Smooth muscle cell (in vitro differentiated cells): ENCODE measurements at regions not wholly inside any gene's neighbourhood (a gene's known extent, or its start where the extent isn't known, plus 50 kb on each side); places are given as distances from the start of the nearest gene placed in this dataset.

Source experiments
- DNase-seq: peaks from one replicate; lab custom pipeline; 2025; ENCODE audit not compliant: unreplicated experiment; lab: John Stamatoyannopoulos, UW
- H2AFZ ChIP-seq: fragments of 200-600 bp; sonication (generic); 2 replicates; pipeline ENCODE4 v1.6.0; 2016; ENCODE audit warnings: antibody characterized with exemption, low read depth, mild to moderate bottlenecking
- H3F3A ChIP-seq: fragments of 200-600 bp; sonication (generic); 2 replicates; pipeline ENCODE4 v1.6.0; 2017; ENCODE audit warnings: antibody characterized with exemption, low read depth
- H3K27ac ChIP-seq: fragments of 200-600 bp; sonication (generic); 2 replicates; pipeline ENCODE4 v1.5.1; 2016; ENCODE audit warnings: low read depth, mild to moderate bottlenecking
- H3K27me3 ChIP-seq: fragments of 200-600 bp; sonication (generic); 2 replicates; pipeline ENCODE4 v1.6.1; 2016; ENCODE audit warnings: low read depth, mild to moderate bottlenecking
- H3K36me3 ChIP-seq: fragments of 200-600 bp; sonication (generic); 2 replicates; pipeline ENCODE4 v1.5.1; 2016; ENCODE audit warnings: low read depth
- H3K4me1 ChIP-seq: fragments of 200-600 bp; sonication (generic); 2 replicates; pipeline ENCODE4 v1.5.1; 2016; ENCODE audit warnings: low read depth
- H3K4me2 ChIP-seq: fragments of 200-600 bp; sonication (generic); 2 replicates; pipeline ENCODE4 v1.6.0; 2016; ENCODE audit warnings: mild to moderate bottlenecking
- H3K4me3 ChIP-seq: fragments of 200-600 bp; sonication (generic); 2 replicates; pipeline ENCODE4 v1.5.1; 2016; ENCODE audit warnings: mild to moderate bottlenecking
- H3K79me2 ChIP-seq: fragments of 200-600 bp; sonication (generic); 2 replicates; pipeline ENCODE4 v1.6.0; 2016; ENCODE audit warnings: low read depth, mild to moderate bottlenecking
- H3K9ac ChIP-seq: fragments of 200-600 bp; sonication (generic); 2 replicates; pipeline ENCODE4 v1.6.0; 2016; ENCODE audit warnings: low read depth
- H3K9me3 ChIP-seq: fragments of 200-600 bp; sonication (generic); replicated peaks from 2 replicates; pipeline ENCODE4 v1.5.1; 2016; ENCODE audit warnings: low read depth
- H4K20me1 ChIP-seq: fragments of 200-600 bp; sonication (generic); 2 replicates; pipeline ENCODE4 v1.6.0; 2016; ENCODE audit warnings: low read depth
- WGBS: methylation state at CpG from one replicate; pipeline ENCODE4 v1.1.7; 2016; ENCODE audit warnings: low lambda C conversion rate; 5-methylcytosine and 5-hydroxymethylcytosine counted together
- TF ChIP-seq, protein P1 (sequence below): fragments of 200-600 bp; sonication (generic); IDR thresholded peaks from 2 replicates; pipeline ENCODE4 v1.5.1; 2017; ENCODE audit warnings: borderline replicate concordance, mild to moderate bottlenecking, antibody characterized with exemption; ENCODE audit not compliant: insufficient read depth, poor library complexity, severe bottlenecking

DNA sequence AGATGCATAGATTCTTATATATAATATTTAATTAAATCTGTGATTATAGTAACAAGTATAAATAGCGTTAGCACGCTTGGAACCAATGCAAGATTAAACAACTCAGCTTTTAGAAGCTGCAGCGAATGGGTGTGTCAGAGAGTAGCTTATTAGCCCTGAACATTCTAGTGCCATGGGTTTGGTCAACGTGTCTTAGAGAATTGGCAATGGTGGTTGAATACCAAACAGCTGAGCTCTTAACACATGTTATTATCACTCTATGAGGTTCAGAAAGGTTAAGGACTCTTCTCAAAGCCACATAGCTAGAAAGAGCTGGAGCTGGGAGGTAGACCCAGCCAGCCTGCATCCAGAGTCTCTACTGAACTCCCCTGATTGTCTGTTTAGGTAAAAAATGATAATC, 284.2 kb upstream of the CHD6 start:
- no peaks in the 10 kb centered on the region for H3K4me1 ChIP-seq
- H3K27me3 ChIP-seq, result peaks cover 30% of the 10 kb centered on the region
- H3F3A ChIP-seq, result no peaks in the 10 kb centered on the region
- no peak overlapping the region for H3K9ac ChIP-seq
- no peaks in the 10 kb centered on the region for H3K79me2 ChIP-seq
- H3K36me3 ChIP-seq, result no peaks in the 10 kb centered on the region
- H3K9me3 ChIP-seq, result no peaks in the 10 kb centered on the region
- H3K4me3 ChIP-seq, result no peak overlapping the region
- H3K27ac ChIP-seq, result no peak overlapping the region
- no peak overlapping the region for H3K4me2 ChIP-seq
- H2AFZ ChIP-seq, result no peak overlapping the region
- no peaks in the 10 kb centered on the region for H4K20me1 ChIP-seq
- DNase-seq, result no peak
- WGBS, result 93% methylated on average over 4 of the region's 4 CpGs
- TF ChIP-seq, protein P1, sequence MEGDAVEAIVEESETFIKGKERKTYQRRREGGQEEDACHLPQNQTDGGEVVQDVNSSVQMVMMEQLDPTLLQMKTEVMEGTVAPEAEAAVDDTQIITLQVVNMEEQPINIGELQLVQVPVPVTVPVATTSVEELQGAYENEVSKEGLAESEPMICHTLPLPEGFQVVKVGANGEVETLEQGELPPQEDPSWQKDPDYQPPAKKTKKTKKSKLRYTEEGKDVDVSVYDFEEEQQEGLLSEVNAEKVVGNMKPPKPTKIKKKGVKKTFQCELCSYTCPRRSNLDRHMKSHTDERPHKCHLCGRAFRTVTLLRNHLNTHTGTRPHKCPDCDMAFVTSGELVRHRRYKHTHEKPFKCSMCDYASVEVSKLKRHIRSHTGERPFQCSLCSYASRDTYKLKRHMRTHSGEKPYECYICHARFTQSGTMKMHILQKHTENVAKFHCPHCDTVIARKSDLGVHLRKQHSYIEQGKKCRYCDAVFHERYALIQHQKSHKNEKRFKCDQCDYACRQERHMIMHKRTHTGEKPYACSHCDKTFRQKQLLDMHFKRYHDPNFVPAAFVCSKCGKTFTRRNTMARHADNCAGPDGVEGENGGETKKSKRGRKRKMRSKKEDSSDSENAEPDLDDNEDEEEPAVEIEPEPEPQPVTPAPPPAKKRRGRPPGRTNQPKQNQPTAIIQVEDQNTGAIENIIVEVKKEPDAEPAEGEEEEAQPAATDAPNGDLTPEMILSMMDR, result no peak

DNA sequence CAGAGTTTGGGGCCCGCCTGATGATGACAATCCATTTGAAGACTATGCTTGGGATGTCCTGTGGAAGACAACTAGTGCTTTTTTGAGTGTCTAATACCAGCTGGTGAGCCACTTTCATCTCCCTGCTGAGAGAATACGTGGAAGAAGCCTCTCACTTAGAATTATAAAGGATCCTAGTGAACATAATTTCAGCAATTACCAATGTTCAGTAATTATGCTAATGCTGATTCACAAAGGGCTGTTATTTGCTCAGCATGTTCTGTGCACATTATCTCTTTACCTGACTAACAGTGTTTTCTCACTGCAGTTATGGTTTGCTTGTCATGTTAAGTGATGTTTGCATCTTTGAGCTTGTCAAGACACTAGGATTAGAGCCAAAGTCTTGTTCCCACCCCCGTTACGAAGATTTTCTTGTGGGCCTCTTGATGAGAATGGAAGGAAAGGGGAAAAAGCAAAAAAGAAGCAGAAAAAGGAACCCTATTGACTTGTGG, 282.1 kb upstream of the CHD6 start:
- H3K79me2 ChIP-seq, result no peaks in the 10 kb centered on the region
- no peak overlapping the region for H3K27ac ChIP-seq
- no peaks in the 10 kb centered on the region for H3K9me3 ChIP-seq
- H3K4me1 ChIP-seq, result no peaks in the 10 kb centered on the region
- DNase-seq, result no peak
- no peak overlapping the region for H2AFZ ChIP-seq
- H3K4me2 ChIP-seq, result no peak overlapping the region
- H3K4me3 ChIP-seq, result no peak overlapping the region
- H3F3A ChIP-seq, result no peaks in the 10 kb centered on the region
- H3K27me3 ChIP-seq, result peaks cover 41% of the 10 kb centered on the region
- WGBS, result 86% methylated on average over 4 of the region's 4 CpGs
- H3K9ac ChIP-seq, result no peak overlapping the region
- H3K36me3 ChIP-seq, result no peaks in the 10 kb centered on the region
- H4K20me1 ChIP-seq, result no peaks in the 10 kb centered on the region
- TF ChIP-seq, protein P1, result no peak

DNA sequence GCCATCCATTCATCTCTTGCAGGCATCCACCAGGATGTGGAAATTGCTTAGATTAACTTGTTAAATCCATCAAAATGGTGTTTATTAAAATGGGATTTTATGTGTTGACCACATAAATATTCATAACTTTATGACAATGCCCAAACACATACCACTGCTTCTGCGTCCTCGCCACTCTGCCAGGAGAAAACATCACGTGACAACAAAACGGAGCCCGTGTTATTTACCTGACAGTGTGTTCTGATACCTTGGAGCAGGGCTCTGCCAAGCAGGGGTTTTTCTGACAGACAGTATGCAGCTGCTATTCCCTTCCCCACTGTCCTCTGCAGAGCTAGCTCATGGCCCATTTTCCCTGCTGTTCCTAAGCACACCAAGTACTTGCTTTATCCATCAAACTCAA, 279.5 kb upstream of the CHD6 start:
- H3K4me3 ChIP-seq, result no peak overlapping the region
- H3F3A ChIP-seq, result no peaks in the 10 kb centered on the region
- H3K27me3 ChIP-seq, result peaks cover 28% of the 10 kb centered on the region
- H2AFZ ChIP-seq, result no peak overlapping the region
- H3K4me1 ChIP-seq, result no peaks in the 10 kb centered on the region
- TF ChIP-seq, protein P1, result no peak
- no peak overlapping the region for H3K9ac ChIP-seq
- no peak overlapping the region for H3K27ac ChIP-seq
- no peak overlapping the region for H3K4me2 ChIP-seq
- no peak for DNase-seq
- no peaks in the 10 kb centered on the region for H3K36me3 ChIP-seq
- H4K20me1 ChIP-seq, result no peaks in the 10 kb centered on the region
- no peaks in the 10 kb centered on the region for H3K79me2 ChIP-seq
- WGBS, result 83% methylated on average over 5 of the region's 5 CpGs
- no peaks in the 10 kb centered on the region for H3K9me3 ChIP-seq

DNA sequence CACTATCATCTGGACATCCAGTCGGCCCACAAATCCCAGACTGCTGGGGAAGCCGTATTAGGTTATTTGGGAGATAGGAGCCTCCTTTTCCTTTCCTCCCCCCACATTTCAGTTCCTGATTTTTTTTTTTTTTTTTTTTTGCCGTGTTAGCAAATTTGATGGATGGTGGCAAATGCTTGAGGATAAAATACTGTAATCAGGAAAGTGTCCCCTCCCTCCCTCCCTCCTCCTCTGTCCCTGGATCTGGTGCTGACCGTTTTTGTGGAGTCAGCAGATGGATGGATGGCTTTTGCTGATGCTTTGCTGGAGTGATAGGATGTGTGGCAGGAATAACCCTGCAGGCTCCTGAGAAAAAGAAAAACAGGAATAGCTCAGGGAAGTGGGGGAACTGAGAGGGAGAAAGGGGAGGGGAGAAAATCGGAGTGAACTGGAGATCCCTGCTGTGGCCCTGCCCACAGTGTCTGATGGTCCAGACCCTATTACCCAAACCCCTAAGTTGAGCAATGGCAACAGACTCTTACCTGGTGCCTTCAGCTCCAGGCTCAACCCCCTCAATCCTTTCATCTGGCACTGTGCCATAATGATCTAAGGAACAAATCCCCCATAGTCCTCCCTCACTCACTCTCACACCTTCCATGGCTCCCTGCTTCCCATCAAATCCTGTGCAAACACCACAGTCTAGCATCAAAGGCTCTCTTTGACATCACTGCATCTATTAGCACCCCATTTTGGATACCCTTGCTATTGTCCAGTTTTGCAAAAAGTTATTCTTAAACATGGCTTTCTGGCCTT, 277.3 kb upstream of the CHD6 start:
- TF ChIP-seq, protein P1, result no peak
- Histone ChIP-seq H3K9ac (no peak overlapping the region), H3K9me3 (no peaks in the 10 kb centered on the region), H3K79me2 (no peaks in the 10 kb centered on the region), H3K4me1 (no peaks in the 10 kb centered on the region), H3K36me3 (no peaks in the 10 kb centered on the region), H3K27me3 (peaks cover 24% of the 10 kb centered on the region), H2AFZ (no peak overlapping the region), H3K27ac (no peak overlapping the region), H3K4me2 (no peak overlapping the region), H3K4me3 (no peak overlapping the region), H4K20me1 (no peaks in the 10 kb centered on the region), H3F3A (no peaks in the 10 kb centered on the region)
- WGBS, result 66% methylated on average over 5 of the region's 5 CpGs
- DNase-seq, result no peak
